ENCODE measurements at regions not wholly inside any gene's neighbourhood (a gene's known extent, or its start where the extent isn't known, plus 50 kb on each side); places are given as distances from the start of the nearest gene placed in this dataset.

DNA sequence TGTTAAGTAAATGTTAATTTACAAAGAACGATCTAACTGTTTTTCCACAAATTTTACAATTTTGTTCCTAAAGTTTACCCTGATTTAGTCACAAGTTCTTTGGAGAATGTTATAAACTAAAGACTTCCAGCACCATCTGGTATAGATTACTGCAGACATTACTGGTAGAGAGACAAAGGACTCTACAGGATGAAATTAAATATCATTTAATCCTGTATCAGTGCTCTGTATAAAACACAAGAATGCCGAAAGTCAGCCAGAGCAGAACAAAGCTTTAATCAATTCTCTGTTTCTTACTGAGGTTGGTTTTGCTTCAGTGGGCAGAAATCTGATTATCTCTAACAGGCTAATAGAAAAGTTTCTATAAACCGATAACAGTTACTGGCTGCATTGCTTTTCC is 763.6 kb downstream of the TENT5A start:
- TF ChIP-seq, protein P1, sequence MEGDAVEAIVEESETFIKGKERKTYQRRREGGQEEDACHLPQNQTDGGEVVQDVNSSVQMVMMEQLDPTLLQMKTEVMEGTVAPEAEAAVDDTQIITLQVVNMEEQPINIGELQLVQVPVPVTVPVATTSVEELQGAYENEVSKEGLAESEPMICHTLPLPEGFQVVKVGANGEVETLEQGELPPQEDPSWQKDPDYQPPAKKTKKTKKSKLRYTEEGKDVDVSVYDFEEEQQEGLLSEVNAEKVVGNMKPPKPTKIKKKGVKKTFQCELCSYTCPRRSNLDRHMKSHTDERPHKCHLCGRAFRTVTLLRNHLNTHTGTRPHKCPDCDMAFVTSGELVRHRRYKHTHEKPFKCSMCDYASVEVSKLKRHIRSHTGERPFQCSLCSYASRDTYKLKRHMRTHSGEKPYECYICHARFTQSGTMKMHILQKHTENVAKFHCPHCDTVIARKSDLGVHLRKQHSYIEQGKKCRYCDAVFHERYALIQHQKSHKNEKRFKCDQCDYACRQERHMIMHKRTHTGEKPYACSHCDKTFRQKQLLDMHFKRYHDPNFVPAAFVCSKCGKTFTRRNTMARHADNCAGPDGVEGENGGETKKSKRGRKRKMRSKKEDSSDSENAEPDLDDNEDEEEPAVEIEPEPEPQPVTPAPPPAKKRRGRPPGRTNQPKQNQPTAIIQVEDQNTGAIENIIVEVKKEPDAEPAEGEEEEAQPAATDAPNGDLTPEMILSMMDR (conservative IDR thresholded peaks at IDR 0.05 in 1 of 2, IDR thresholded peaks at IDR 0.05 in 1 of 2; ENCODE audit: extremely low read depth in 1 of 2, insufficient read depth in 1 of 2, low read depth in 1 of 2, low read length in 2 of 2): no peak
- TF ChIP-seq EZH2 (IDR thresholded peaks at IDR 0.05; ENCODE audit: borderline replicate concordance, low read length): no peak
